HG03159 (cell line): ENCODE measurements at regions not wholly inside any gene's neighbourhood (a gene's known extent, or its start where the extent isn't known, plus 50 kb on each side); places are given as distances from the start of the nearest gene placed in this dataset.

ENCODE experiments used
- ATAC-seq: cut with Tn5 transposase; IDR thresholded peaks from one replicate; pipeline ENCODE4 v1.9.1; 2021; ENCODE audit warnings: mild to moderate bottlenecking, moderate library complexity; ENCODE audit not compliant: unreplicated experiment

DNA sequence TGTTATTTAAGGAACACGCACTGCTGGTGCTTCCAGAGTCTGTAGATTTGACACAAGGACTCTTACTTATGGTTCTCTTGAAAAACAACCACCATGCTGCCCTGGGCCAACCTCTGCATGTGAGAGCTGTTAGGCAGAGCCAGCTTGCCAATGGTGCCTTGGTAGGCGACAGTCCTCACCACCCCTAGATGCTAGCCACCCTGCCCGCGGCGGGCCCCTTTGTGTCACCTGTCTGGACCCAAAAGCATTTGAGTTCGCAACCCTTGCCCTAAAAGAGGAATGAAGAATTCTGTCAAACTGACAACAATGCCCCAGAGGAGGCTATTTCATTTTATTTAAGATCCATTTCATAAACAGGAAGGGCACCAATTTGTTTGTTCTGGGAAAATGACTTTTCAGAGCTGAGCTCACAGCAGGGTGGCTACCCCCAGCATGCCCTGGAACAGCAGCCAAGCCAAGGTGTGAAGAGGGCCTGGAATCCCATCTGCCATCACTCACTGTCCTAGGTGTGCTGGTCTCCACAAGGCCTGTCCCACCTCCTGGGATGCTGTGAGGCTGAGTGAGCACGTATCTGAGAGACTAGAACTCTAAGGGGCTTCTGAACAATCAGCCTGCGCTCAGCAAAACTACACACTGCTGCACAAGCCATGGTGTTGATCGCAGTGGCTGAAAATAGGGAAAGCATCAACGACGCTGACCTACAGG, 63.8 kb upstream of the FZD10 start:
- ATAC-seq, result no peak

DNA sequence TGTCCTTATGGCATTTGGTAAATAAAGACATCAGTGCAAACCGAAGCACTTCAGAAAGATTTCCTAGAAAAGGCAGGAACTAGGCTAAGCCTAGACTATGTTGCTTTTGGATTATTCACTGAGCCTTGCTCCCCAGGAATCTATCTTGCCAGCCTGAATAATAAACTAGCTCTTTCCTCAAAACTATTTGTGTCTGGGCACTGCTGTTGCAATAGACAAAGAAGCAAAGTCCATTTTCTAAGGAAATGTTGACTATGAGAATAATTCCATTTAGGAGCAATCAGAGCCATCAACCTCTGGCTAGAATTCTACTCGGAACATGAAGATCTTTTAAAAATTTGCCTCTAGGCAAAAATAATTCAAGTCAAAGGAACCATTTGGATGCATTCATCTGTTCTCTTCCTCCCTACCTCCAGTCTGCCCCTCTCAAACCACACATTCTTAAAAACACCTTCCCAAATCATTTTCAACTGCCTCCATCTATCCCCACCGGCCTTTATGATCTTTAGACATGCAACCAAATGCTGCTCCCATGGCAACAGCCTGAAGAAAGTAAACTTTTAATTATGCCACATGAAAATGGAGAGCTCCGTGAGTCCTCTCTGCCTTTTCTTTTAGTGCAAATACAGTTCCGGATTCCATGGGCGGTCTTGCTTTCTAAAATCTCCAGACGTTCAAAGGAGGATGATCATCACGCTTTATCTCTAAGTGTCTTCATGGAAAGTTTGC, 61.5 kb upstream of the FZD10 start:
- ATAC-seq, result no peak

DNA sequence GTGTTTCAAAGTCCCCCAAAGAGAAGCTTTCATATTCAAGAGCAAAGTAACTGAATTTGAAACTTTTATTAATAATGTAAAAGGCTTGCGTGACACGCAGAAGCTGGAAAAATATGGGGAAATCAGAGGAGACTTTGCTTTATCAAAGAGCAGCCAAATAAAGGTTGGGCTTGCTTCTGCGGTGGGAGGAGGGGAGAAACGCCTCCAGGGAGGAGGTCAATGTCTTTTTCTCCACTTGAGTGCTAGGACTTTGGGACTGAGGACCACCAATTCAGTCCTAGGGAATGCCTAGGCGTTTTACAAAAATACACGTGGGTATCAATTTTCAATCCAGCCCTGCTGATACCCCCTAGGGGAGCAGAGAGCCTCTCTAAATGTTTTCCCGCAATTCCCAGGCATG, 60.9 kb upstream of the FZD10 start:
- ATAC-seq, result no peak

DNA sequence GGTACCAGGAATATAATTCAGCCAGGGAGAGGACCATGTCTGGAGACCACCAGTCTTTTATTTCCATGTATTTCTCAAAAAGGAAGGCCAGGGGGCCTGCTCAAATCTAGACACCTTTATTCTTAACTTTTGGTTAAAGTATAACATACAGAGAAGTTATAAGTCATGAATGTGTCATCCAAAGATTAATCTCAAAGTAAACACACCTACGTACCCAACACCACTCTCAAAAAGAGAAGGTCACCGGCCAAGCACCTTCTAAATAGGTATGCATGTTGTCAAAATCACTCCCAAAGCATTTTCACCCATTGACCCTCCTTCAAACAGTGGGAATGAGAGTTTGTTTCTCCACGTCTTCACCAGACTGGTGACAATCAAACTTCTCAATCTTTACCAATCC, 60.0 kb upstream of the FZD10 start:
- ATAC-seq, result no peak

DNA sequence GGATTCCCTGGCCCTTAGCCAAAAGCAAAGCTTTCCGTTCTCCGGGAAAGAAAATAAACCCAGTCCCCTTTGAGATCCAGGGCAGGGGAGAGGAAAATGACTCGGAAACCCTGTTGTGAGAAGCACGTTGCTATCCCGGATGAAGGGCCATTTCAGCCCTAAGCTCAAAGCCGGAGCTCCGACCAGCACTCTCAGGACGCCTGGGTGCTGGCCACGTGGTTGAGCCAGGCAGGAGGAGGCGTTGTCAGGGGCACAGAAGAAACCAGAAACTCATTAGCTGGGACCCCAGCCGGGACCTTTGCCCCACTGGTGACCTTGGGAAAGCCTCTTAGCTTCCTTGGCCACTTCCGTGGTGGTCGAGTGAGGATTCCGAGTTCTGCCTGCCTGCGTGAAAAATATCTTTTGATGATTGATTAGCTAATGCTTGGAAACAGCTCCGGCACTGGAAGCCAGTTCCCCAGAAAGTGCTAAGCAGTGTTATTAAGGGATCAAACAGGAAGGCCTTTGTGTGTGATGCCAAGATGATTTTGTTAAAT, 57.6 kb upstream of the FZD10 start:
- ATAC-seq, result no peak

DNA sequence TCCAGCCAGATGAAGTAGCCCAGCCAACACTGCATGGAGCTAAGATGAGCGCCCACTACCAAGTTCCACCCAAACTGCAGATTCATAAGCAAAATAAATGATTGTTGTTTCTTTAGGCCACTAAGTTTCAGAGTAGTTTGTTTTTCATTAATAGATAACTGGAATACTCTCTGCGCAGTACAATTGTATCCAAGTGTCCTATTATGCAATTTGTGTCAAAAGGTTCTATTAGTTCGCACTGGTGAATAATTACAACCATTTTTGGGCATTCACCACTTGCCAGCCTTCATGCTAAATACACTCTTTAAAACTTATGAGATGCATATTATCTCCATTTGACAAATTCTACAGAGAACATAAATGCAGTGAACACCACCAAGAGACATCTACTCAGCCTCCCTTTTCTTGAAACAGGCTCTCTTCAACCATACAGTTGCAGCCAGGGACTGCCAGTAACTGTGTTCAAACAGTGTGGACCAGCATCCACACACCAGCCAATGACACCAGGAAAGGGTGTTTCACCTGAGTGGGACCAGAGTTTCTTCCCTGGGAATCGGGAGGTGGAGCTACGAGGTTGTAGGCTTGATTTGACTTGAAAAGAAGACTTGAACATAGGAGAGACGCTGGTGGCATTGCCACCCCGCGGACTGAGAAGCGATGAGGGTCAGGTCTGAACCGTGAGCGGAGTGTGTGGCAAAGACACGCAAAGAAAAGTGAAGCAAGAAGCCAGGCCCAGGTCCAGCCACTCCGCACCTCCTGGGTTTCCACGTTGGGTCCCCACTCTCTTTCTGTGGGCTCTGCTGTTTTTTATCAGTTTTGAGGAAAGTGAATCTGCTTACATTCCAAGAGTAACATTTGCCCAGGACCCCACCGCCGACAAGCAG, 53.0 kb upstream of the FZD10 start:
- ATAC-seq, result no peak

DNA sequence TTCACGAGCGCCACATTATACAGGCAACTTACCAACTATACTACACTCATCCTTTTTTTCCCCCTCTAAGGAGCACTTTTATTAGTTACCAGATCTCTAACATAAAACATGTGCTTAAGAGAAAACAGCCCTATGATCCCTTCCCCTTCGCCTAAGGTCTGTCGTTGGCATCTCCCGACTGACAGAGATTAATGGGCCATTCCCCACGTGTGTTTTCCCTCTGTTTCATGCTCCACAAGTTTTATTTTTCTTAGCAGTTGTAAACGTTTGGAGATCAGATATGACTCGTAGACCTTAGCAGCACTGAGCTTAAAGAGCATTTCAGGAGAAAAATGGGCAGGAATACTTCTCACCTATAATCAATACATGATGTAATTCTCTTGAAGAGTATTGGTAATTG, 51.4 kb upstream of the FZD10 start:
- ATAC-seq, result no peak

DNA sequence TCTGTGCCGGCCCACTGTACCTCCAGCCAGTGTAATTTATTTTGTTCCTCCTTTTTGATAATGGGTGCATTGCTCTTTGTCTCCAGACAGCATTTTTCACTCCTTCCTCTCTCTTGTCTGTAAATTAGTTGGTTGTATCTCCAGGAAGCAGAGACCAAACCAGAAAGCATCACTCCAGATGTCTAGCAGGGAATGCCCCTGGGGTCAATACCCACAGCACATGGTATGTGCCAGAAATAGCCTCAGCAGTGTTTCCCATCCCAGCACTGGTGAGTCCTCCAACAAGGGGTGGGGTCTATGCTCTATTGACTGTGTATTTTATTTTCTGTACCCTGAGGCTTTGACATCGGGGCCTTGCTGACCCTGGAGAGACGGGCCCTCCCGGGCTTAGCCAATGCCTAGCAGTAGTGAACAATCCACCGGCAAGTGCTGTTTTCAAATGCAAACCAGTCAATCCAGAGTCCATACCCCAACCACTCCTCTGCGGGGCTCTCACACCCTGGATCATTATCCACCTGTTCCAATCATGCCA, 50.2 kb upstream of the FZD10 start:
- ATAC-seq, result no peak
